ENCODE measurements at regions not wholly inside any gene's neighbourhood (a gene's known extent, or its start where the extent isn't known, plus 50 kb on each side); places are given as distances from the start of the nearest gene placed in this dataset.

GRCh38 chr11:37322333-37323194 is 724.5 kb upstream of the RAG2 start:
- no peaks in the 10 kb centered on the region for H3K36me3 ChIP-seq (ENCODE audit: control insufficient read depth, insufficient read depth, low read length)
- H3K4me3 ChIP-seq (ENCODE audit: low read depth in 2 of 2, low read length in 2 of 2): peak overlapping the region; percentile 7 to 29; a peak in 3 of 4 replicates
- no peak for TF ChIP-seq CTCF (IDR thresholded peaks at IDR 0.05)
- no peak for TF ChIP-seq TCF7L2 (IDR thresholded peaks at IDR 0.05; ENCODE audit: low read depth, low read length)
- ChIA-PET CTCF (no interaction called here), POLR2A (no interaction called here)
- H3K27me3 ChIP-seq (ENCODE audit: control insufficient read depth, insufficient read depth, low read length): no peaks in the 10 kb centered on the region
- no peak overlapping the region for H3K27ac ChIP-seq (ENCODE audit: low read length)
- no peaks in the 10 kb centered on the region for H3K4me1 ChIP-seq (ENCODE audit: control insufficient read depth, insufficient read depth, low read length)
- ATAC-seq (0 out of 2 replicates have a peak, but pooled peaks have one; percentile 66), DNase-seq (ENCODE audit: low read depth, low spot score) (no peak)
- in situ Hi-C loops (cut with HindIII; ENCODE audit: low pct_unique_long_range_greater_than_20kb, low sequenced_read_pairs): no loop called here
- no peaks in the 10 kb centered on the region for H3K9me3 ChIP-seq (ENCODE audit: control insufficient read depth, insufficient read depth, low read depth, low read length)
- intact Hi-C loops (cut with micrococcal nuclease; ENCODE audit: unreplicated experiment): no loop called here
- BruUV-seq (replicated peaks): no TSS peak

GRCh38 chr11:37320921-37321320 is 722.9 kb upstream of the RAG2 start:
- TF ChIP-seq POLR2AphosphoS5 (IDR thresholded peaks at IDR 0.05; ENCODE audit: low read depth, low read length): no peak
- TF ChIP-seq TCF7L2 (IDR thresholded peaks at IDR 0.05; ENCODE audit: low read depth, low read length): no peak
- TF ChIP-seq CTCF (IDR thresholded peaks at IDR 0.05): no peak
- no peak for TF ChIP-seq REST (IDR thresholded peaks at IDR 0.05; ENCODE audit: insufficient read depth in 1 of 2, low read depth in 2 of 2, low read length in 1 of 2)
- TF ChIP-seq SIN3A (IDR thresholded peaks at IDR 0.05; ENCODE audit: borderline replicate concordance, insufficient read depth, low read depth, low read length): no peak
- H3K27me3 ChIP-seq (ENCODE audit: control insufficient read depth, insufficient read depth, low read length): no peaks in the 10 kb centered on the region
- intact Hi-C loops (cut with micrococcal nuclease; ENCODE audit: unreplicated experiment): no loop called here
- CTCF ChIA-PET: interaction anchor here (0.7 kb wide), 1 partner anchor 393 kb away, joined by 3 read pairs; no protein-coding TSS in a partner anchor
- ATAC-seq: no peak
- H3K9me3 ChIP-seq (ENCODE audit: control insufficient read depth, insufficient read depth, low read depth, low read length): no peaks in the 10 kb centered on the region
- POLR2A ChIA-PET: no interaction called here
- no peak overlapping the region for H3K27ac ChIP-seq (ENCODE audit: low read length)
- no TSS peak for BruUV-seq (replicated peaks)
- in situ Hi-C loops (cut with HindIII; ENCODE audit: low pct_unique_long_range_greater_than_20kb, low sequenced_read_pairs): no loop called here
- H3K4me1 ChIP-seq (ENCODE audit: control insufficient read depth, insufficient read depth, low read length): no peaks in the 10 kb centered on the region
- no peak overlapping the region for H3K4me3 ChIP-seq (ENCODE audit: low read depth in 2 of 2, low read length in 2 of 2)
- DNase-seq (ENCODE audit: low read depth, low spot score): no peak
- no peaks in the 10 kb centered on the region for H3K36me3 ChIP-seq (ENCODE audit: control insufficient read depth, insufficient read depth, low read length)

All from Panc1 (cell line).